HepG2 (cell line): ENCODE measurements at regions not wholly inside any gene's neighbourhood (a gene's known extent, or its start where the extent isn't known, plus 50 kb on each side); places are given as distances from the start of the nearest gene placed in this dataset.

Source experiments
- ATAC-seq: fragments of 200-7000 bp; cut with Tn5 transposase; 3 replicates; pipeline ENCODE4 v1.9.1; 2020; ENCODE audit warnings: mild to moderate bottlenecking, moderate library complexity
- BruUV-seq: library from RNA; stranded (reverse); fragments of 400-500 nt; replicated peaks from 2 replicates; lab custom pipeline; 2021; lab: Mats Ljungman, UMichigan
- CTCF ChIA-PET: fragments of 300-600 bp; formaldehyde crosslinking; extraction: SDS; loops from one replicate; lab custom pipeline; 2021; ENCODE audit warnings: low total read pairs, inconsistent platforms, low intra/inter-chr PET ratio; lab: Yijun Ruan, JAX
- POLR2A ChIA-PET: fragments of 350-600 bp; sonication (Branson Sonifier 250); formaldehyde crosslinking; loops from one replicate; lab custom pipeline; 2020; ENCODE audit warnings: antibody characterized with exemption, inconsistent platforms; lab: Yijun Ruan, JAX
- DNase-seq: peaks from one replicate; pipeline ENCODE4 v3.0.0-alpha.2; 2015; ENCODE audit warnings: low spot score
- FAIRE-seq: peaks from 3 replicates; lab custom pipeline; 2011; peaks lifted over from hg19 to GRCh38; lab: Jason Lieb, UNC
- H2AFZ ChIP-seq: one replicate; pipeline ENCODE4 v1.6.1; 2011; ENCODE audit warnings: low read length, inconsistent platforms
- H3K27ac ChIP-seq: fragments of 300-600 bp; 3 replicates; pipeline ENCODE4 v1.8.0; 2011; ENCODE audit warnings: mixed run types, mild to moderate bottlenecking, mixed read lengths, low read length, inconsistent platforms; ENCODE audit not compliant: insufficient read depth; ENCODE audit errors: extremely low read length
- H3K27me3 ChIP-seq, 2 experiments: fragments of 200-600 bp in 1 of 2; 2 replicates in 1 of 2; 3 replicates in 1 of 2; pipeline versions ENCODE4 v1.6.0 to v1.8.0; 2011; ENCODE audit warnings: low read length in 2 of 2, mild to moderate bottlenecking in 2 of 2, moderate library complexity in 2 of 2, inconsistent platforms in 1 of 2; ENCODE audit not compliant: insufficient read depth in 2 of 2, control insufficient read depth in 1 of 2
- H3K36me3 ChIP-seq, 2 experiments: fragments of 200-600 bp in 1 of 2; replicated peaks in 1 of 2; 2 replicates in 1 of 2; 3 replicates in 1 of 2; pipeline versions ENCODE4 v1.5.1 to v1.8.0; 2011; ENCODE audit warnings: low read length in 2 of 2, inconsistent platforms in 1 of 2; ENCODE audit not compliant: insufficient read depth in 2 of 2, control insufficient read depth in 1 of 2
- H3K4me1 ChIP-seq: 2 replicates; pipeline ENCODE4 v1.5.1; 2012; ENCODE audit warnings: low read length, inconsistent platforms; ENCODE audit not compliant: insufficient read depth
- H3K4me2 ChIP-seq: 2 replicates; pipeline ENCODE4 v1.6.0; 2011; ENCODE audit warnings: low read depth, low read length, inconsistent platforms
- H3K4me3 ChIP-seq, 3 experiments: fragments of 200-600 bp in 1 of 3; sonication (generic), shearing (Covaris generic) in 1 of 3; replicated peaks in 1 of 3; 2 replicates each; pipeline ENCODE4 v1.5.1; 2011 to 2016; ENCODE audit warnings: low read length in 3 of 3, inconsistent platforms in 2 of 3, low read depth in 2 of 3, mild to moderate bottlenecking in 2 of 3, control low read depth in 1 of 3, mixed read lengths in 1 of 3; ENCODE audit not compliant: insufficient read depth in 1 of 3
- H3K79me2 ChIP-seq: one replicate; pipeline ENCODE4 v1.6.1; 2011; ENCODE audit warnings: low read length, inconsistent platforms; ENCODE audit not compliant: insufficient read depth
- H3K9ac ChIP-seq: 2 replicates; pipeline ENCODE4 v1.6.0; 2011; ENCODE audit warnings: mild to moderate bottlenecking, low read depth, low read length, inconsistent platforms; ENCODE audit not compliant: insufficient read depth
- H3K9me3 ChIP-seq: 2 replicates; pipeline ENCODE4 v1.5.1; 2012; ENCODE audit warnings: mild to moderate bottlenecking, low read length
- H4K20me1 ChIP-seq: 2 replicates; pipeline ENCODE4 v1.6.0; 2011; ENCODE audit warnings: inconsistent platforms, mild to moderate bottlenecking, low read length, moderate library complexity; ENCODE audit not compliant: insufficient read depth
- CREB1 ChIP-seq, 2 experiments: fragments of 450-650 bp in 1 of 2; IDR thresholded peaks; 2 replicates each; pipeline ENCODE4 v1.6.1; 2016 to 2017; ENCODE audit warnings: control low read depth in 1 of 2, mild to moderate bottlenecking in 1 of 2, missing compliant biosample characterization in 1 of 2, missing genetic modification characterization in 1 of 2
- JDP2 ChIP-seq: sonication (generic); formaldehyde crosslinking; IDR thresholded peaks from 2 replicates; pipeline ENCODE4 v1.8.1; 2022; ENCODE audit warnings: missing genetic modification reagents, borderline replicate concordance
- MYC ChIP-seq: sonication (generic); formaldehyde crosslinking; IDR thresholded peaks from 2 replicates; pipeline ENCODE4 v1.9.0; 2021; ENCODE audit warnings: missing genetic modification reagents, borderline replicate concordance
- TBL1XR1 ChIP-seq: fragments of 150-350 bp; IDR thresholded peaks from 2 replicates; pipeline ENCODE4 v1.6.1; 2014; ENCODE audit warnings: borderline replicate concordance, low read length; ENCODE audit not compliant: partially characterized antibody
- WGBS: methylation state at CpG from one replicate; pipeline ENCODE4 v1.1.6; 2017; ENCODE audit warnings: low lambda C conversion rate; 5-methylcytosine and 5-hydroxymethylcytosine counted together
- in situ Hi-C: cut with HindIII; loops from 2 replicates; pipeline ENCODE4 v1.10.0; 2017; ENCODE audit warnings: low pct_unique_long_range_greater_than_20kb; ENCODE audit not compliant: extremely low pct_ligation_motif_present
- intact Hi-C: fragments of 100-400 bp; cut with micrococcal nuclease; formaldehyde crosslinking; loops from one replicate; pipeline ENCODE4 v1.10.0; 2022; ENCODE audit not compliant: unreplicated experiment
- TF ChIP-seq, protein P1 (sequence below): IDR thresholded peaks from 2 replicates; pipeline ENCODE4 v1.6.1; 2016; ENCODE audit warnings: control low read depth
- TF ChIP-seq, protein P2 (sequence below): sonication (generic); formaldehyde crosslinking; IDR thresholded peaks from 2 replicates; pipeline ENCODE4 v1.8.0; 2022; ENCODE audit warnings: mild to moderate bottlenecking, missing genetic modification reagents; ENCODE audit not compliant: insufficient replicate concordance
- TF ChIP-seq, protein P3 (sequence below): sonication (generic); formaldehyde crosslinking; IDR thresholded peaks from 2 replicates; pipeline ENCODE4 v1.4.0; 2020; ENCODE audit warnings: missing genetic modification reagents

DNA sequence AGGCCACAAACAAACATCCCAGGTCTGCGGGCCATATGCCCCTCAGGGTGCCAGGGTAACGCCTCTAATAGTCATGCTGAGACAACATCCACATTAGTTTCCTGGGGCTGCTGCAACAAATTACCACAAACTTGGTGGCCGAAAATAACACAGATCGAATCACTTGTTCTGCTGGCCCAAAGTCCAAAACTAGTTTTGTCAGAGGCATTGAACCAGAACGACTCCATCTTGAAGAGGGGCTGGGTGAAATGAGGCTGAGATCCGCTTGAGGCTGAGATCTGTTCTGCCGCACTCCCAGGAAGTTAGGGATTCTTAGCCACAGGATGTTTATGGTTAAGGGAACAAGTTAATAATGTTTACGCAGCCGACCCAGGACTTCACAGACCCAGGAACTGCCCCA, 66.7 kb downstream of the COPS8 start (continued):
- TF ChIP-seq, protein P1, sequence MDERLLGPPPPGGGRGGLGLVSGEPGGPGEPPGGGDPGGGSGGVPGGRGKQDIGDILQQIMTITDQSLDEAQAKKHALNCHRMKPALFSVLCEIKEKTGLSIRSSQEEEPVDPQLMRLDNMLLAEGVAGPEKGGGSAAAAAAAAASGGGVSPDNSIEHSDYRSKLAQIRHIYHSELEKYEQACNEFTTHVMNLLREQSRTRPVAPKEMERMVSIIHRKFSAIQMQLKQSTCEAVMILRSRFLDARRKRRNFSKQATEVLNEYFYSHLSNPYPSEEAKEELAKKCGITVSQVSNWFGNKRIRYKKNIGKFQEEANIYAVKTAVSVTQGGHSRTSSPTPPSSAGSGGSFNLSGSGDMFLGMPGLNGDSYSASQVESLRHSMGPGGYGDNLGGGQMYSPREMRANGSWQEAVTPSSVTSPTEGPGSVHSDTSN (CRISPR knock-in tag) = no peak
- TF ChIP-seq TBL1XR1 (no peak), JDP2 (CRISPR knock-in tag) (no peak)
- TF ChIP-seq, protein P2, sequence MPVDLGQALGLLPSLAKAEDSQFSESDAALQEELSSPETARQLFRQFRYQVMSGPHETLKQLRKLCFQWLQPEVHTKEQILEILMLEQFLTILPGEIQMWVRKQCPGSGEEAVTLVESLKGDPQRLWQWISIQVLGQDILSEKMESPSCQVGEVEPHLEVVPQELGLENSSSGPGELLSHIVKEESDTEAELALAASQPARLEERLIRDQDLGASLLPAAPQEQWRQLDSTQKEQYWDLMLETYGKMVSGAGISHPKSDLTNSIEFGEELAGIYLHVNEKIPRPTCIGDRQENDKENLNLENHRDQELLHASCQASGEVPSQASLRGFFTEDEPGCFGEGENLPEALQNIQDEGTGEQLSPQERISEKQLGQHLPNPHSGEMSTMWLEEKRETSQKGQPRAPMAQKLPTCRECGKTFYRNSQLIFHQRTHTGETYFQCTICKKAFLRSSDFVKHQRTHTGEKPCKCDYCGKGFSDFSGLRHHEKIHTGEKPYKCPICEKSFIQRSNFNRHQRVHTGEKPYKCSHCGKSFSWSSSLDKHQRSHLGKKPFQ = no peak
- TF ChIP-seq, protein P3, sequence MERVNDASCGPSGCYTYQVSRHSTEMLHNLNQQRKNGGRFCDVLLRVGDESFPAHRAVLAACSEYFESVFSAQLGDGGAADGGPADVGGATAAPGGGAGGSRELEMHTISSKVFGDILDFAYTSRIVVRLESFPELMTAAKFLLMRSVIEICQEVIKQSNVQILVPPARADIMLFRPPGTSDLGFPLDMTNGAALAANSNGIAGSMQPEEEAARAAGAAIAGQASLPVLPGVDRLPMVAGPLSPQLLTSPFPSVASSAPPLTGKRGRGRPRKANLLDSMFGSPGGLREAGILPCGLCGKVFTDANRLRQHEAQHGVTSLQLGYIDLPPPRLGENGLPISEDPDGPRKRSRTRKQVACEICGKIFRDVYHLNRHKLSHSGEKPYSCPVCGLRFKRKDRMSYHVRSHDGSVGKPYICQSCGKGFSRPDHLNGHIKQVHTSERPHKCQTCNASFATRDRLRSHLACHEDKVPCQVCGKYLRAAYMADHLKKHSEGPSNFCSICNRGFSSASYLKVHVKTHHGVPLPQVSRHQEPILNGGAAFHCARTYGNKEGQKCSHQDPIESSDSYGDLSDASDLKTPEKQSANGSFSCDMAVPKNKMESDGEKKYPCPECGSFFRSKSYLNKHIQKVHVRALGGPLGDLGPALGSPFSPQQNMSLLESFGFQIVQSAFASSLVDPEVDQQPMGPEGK (CRISPR knock-in tag) = no peak
- TF ChIP-seq, all 625 proteins: peak for 0

DNA sequence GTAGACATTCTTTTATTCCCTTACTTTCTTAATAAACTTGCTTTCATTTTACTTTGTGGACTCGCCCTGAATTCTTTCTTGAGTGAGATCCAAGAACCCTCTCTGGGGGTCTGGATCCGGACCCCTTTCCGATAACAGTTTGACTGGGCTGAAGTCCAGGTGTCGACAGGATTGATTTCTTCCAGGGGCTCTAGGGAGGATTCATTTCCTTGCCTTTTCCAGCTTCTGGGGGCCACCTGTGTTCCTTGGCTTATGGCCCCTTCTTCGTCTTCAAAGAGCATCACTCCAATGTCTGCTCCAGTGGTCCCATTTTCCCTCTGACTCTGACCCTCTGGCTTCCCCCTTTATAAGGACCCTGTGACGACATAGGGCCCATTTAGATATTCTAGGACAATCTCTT, 67.5 kb downstream of the COPS8 start:
- intact Hi-C loops (no loop called here), in situ Hi-C loops (loop anchor here (10.0 kb wide), 2 partner anchors 172 to 262 kb away; partner anchors contain the start of gene COL6A3)
- H3K27ac ChIP-seq = no peak overlapping the region

More for the DNA sequence above, 67.5 kb downstream of the COPS8 start:
- ChIA-PET CTCF (interaction anchor here (1.3 to 2.4 kb wide), 2 partner anchors 257 to 418 kb away, joined by 3 to 11 read pairs; no protein-coding TSS in a partner anchor), POLR2A (no interaction called here)
- Histone ChIP-seq H3K79me2 (no peaks in the 10 kb centered on the region), H3K27me3 (peaks cover 0 to 10% of the 10 kb centered on the region in 2 experiments; a peak in 1 of 5 replicates), H3K4me3 (no peak overlapping the region), H4K20me1 (no peaks in the 10 kb centered on the region), H3K9me3 (peaks cover 4% of the 10 kb centered on the region; the same call in 1 of the 2 replicates), H3K9ac (no peak overlapping the region), H3K36me3 (no peaks in the 10 kb centered on the region), H2AFZ (no peak overlapping the region), H3K4me1 (no peaks in the 10 kb centered on the region), H3K4me2 (no peak overlapping the region)
- WGBS = 11% methylated on average over 6 of the region's 6 CpGs
- ATAC-seq (no peak), FAIRE-seq (no peak), DNase-seq (no peak)
- BruUV-seq = no TSS peak
- TF ChIP-seq MYC (CRISPR knock-in tag) (no peak), CREB1 (IDR thresholded peaks at IDR 0.05) (peak; percentile 61), CREB1 (CRISPR knock-in tag; IDR thresholded peaks at IDR 0.05) (no peak)
